HL-60 (cell line): ENCODE measurements at regions not wholly inside any gene's neighbourhood (a gene's known extent, or its start where the extent isn't known, plus 50 kb on each side); places are given as distances from the start of the nearest gene placed in this dataset.

Experiments used
- CTCF ChIP-seq: IDR thresholded peaks from one replicate; pipeline ENCODE4 v1.5.1; 2011; ENCODE audit warnings: low read length, control low read depth, inconsistent platforms; ENCODE audit not compliant: insufficient read depth
- GABPA ChIP-seq: IDR thresholded peaks from 2 replicates; pipeline ENCODE4 v1.6.1; 2012; ENCODE audit warnings: low read depth
- POLR2AphosphoS5 ChIP-seq: IDR thresholded peaks from 2 replicates; pipeline ENCODE4 v1.6.1; 2012; ENCODE audit warnings: low read depth
- TF ChIP-seq, protein P1 (sequence below): IDR thresholded peaks from 2 replicates; pipeline ENCODE4 v1.6.1; 2012; ENCODE audit warnings: low read depth; ENCODE audit not compliant: insufficient replicate concordance

DNA sequence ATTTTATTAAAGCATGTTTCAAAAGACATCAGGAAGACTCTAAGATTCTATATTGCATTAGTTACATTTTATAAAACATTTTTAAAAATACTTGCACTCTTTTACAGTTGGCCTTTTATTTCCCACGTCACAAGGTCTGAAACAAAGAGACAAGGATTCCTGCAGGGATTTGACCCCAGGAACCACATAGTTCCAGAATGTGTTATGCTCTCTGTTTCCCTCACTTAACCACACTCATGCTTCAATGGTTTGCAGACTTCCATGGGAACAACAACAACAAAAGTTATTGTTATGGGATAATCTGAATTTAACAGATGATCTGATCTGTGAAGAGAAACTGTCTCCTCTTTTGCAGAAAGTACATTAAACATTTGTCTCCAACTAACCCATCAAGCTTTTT is 104.3 kb upstream of the PPFIA2 start:
- no peak for TF ChIP-seq CTCF
- no peak for TF ChIP-seq POLR2AphosphoS5
- TF ChIP-seq, protein P1, sequence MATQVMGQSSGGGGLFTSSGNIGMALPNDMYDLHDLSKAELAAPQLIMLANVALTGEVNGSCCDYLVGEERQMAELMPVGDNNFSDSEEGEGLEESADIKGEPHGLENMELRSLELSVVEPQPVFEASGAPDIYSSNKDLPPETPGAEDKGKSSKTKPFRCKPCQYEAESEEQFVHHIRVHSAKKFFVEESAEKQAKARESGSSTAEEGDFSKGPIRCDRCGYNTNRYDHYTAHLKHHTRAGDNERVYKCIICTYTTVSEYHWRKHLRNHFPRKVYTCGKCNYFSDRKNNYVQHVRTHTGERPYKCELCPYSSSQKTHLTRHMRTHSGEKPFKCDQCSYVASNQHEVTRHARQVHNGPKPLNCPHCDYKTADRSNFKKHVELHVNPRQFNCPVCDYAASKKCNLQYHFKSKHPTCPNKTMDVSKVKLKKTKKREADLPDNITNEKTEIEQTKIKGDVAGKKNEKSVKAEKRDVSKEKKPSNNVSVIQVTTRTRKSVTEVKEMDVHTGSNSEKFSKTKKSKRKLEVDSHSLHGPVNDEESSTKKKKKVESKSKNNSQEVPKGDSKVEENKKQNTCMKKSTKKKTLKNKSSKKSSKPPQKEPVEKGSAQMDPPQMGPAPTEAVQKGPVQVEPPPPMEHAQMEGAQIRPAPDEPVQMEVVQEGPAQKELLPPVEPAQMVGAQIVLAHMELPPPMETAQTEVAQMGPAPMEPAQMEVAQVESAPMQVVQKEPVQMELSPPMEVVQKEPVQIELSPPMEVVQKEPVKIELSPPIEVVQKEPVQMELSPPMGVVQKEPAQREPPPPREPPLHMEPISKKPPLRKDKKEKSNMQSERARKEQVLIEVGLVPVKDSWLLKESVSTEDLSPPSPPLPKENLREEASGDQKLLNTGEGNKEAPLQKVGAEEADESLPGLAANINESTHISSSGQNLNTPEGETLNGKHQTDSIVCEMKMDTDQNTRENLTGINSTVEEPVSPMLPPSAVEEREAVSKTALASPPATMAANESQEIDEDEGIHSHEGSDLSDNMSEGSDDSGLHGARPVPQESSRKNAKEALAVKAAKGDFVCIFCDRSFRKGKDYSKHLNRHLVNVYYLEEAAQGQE, result no peak
- TF ChIP-seq GABPA, result no peak
